ENCODE measurements at regions not wholly inside any gene's neighbourhood (a gene's known extent, or its start where the extent isn't known, plus 50 kb on each side); places are given as distances from the start of the nearest gene placed in this dataset.
"Not testable (repeated sequence)": the region's sequence is repeated elsewhere in the genome, so short reads cannot be mapped to it uniquely, and the experiment has no call there.

GRCh38 chr6:6091608-6092002 is 84.9 kb upstream of the NRN1 start:
- Mint-ChIP-seq H3K27me3 (ENCODE audit: insufficient read depth) (no peaks in the 10 kb centered on the region), H3K36me3 (ENCODE audit: low read depth) (no peaks in the 10 kb centered on the region), H3K27ac (no peak overlapping the region), H3K4me1 (ENCODE audit: low read depth) (no peaks in the 10 kb centered on the region), H3K4me3 (no peak overlapping the region), H3K9me3 (peaks cover 31% of the 10 kb centered on the region)
- TF ChIP-seq CTCF (IDR thresholded peaks at IDR 0.05): no peak
- no peak for DNase-seq

GRCh38 chr6:6090861-6091607 is 84.3 kb upstream of the NRN1 start:
- Mint-ChIP-seq H3K27me3 (ENCODE audit: insufficient read depth) (no peaks in the 10 kb centered on the region), H3K4me3 (no peak overlapping the region), H3K4me1 (ENCODE audit: low read depth) (no peaks in the 10 kb centered on the region), H3K9me3 (peaks cover 33% of the 10 kb centered on the region), H3K27ac (no peak overlapping the region), H3K36me3 (ENCODE audit: low read depth) (no peaks in the 10 kb centered on the region)
- TF ChIP-seq CTCF (IDR thresholded peaks at IDR 0.05): no peak
- DNase-seq: no peak

GRCh38 chr6:6085928-6086668 is 79.4 kb upstream of the NRN1 start:
- no peaks in the 10 kb centered on the region for H3K36me3 Mint-ChIP-seq (ENCODE audit: low read depth)
- DNase-seq: no peak
- no peak for TF ChIP-seq CTCF (IDR thresholded peaks at IDR 0.05)
- no peaks in the 10 kb centered on the region for H3K4me1 Mint-ChIP-seq (ENCODE audit: low read depth)
- no peak overlapping the region for H3K4me3 Mint-ChIP-seq
- H3K27me3 Mint-ChIP-seq (ENCODE audit: insufficient read depth): no peaks in the 10 kb centered on the region
- H3K27ac Mint-ChIP-seq: no peak overlapping the region
- peaks cover 58% of the 10 kb centered on the region for H3K9me3 Mint-ChIP-seq

- TF ChIP-seq CTCF (IDR thresholded peaks at IDR 0.05): no peak
- H3K36me3 Mint-ChIP-seq (ENCODE audit: low read depth): no peaks in the 10 kb centered on the region
- no peaks in the 10 kb centered on the region for H3K27me3 Mint-ChIP-seq (ENCODE audit: insufficient read depth)
- H3K27ac Mint-ChIP-seq: no peak overlapping the region
- peaks cover 45% of the 10 kb centered on the region for H3K9me3 Mint-ChIP-seq
- H3K4me1 Mint-ChIP-seq (ENCODE audit: low read depth): no peaks in the 10 kb centered on the region
- DNase-seq: no peak
- no peak overlapping the region for H3K4me3 Mint-ChIP-seq
These were observed 74.2 kb upstream of the NRN1 start for GRCh38 chr6:6080975-6081374.

- Mint-ChIP-seq H3K36me3 (ENCODE audit: low read depth) (0 out of 2 replicates have a peak, but pooled peaks cover 6% of the 10 kb centered on the region), H3K27ac (no peak overlapping the region), H3K4me1 (ENCODE audit: low read depth) (no peaks in the 10 kb centered on the region), H3K9me3 (peaks cover 59% of the 10 kb centered on the region), H3K27me3 (ENCODE audit: insufficient read depth) (no peaks in the 10 kb centered on the region), H3K4me3 (no peak overlapping the region)
- TF ChIP-seq CTCF (IDR thresholded peaks at IDR 0.05): no peak
- DNase-seq: no peak
These were observed 67.5 kb upstream of the NRN1 start for GRCh38 chr6:6074190-6074589.

GRCh38 chr6:6068157-6068556 is 61.4 kb upstream of the NRN1 start:
- H3K4me3 Mint-ChIP-seq, H3K27ac Mint-ChIP-seq: not testable (repeated sequence)

More at GRCh38 chr6:6068157-6068556, 61.4 kb upstream of the NRN1 start:
- H3K36me3 Mint-ChIP-seq (ENCODE audit: low read depth); H3K4me1 Mint-ChIP-seq (ENCODE audit: low read depth); DNase-seq; H3K27me3 Mint-ChIP-seq (ENCODE audit: insufficient read depth): not testable (repeated sequence)
- peaks cover 53% of the 10 kb centered on the region for H3K9me3 Mint-ChIP-seq

Data from HFFc6 (cell line).